Astrocyte of the hippocampus (primary cell): ENCODE measurements at regions not wholly inside any gene's neighbourhood (a gene's known extent, or its start where the extent isn't known, plus 50 kb on each side); places are given as distances from the start of the nearest gene placed in this dataset.
"Not testable (repeated sequence)": the region's sequence is repeated elsewhere in the genome, so short reads cannot be mapped to it uniquely, and the experiment has no call there.

Experiments
- DNase-seq: peaks from one replicate; pipeline ENCODE4 v3.0.0; 2011; ENCODE audit warnings: low read depth, low spot score

- DNase-seq: no peak
Measured at GRCh38 chr11:42727879-42728278, 583.9 kb upstream of the API5 start.

GRCh38 chr11:42762348-42762747 is 549.4 kb upstream of the API5 start:
- DNase-seq: no peak

GRCh38 chr11:42764936-42765335 is 546.9 kb upstream of the API5 start:
- DNase-seq: no peak

GRCh38 chr11:42768576-42768975 is 543.2 kb upstream of the API5 start:
- no peak for DNase-seq

GRCh38 chr11:42770444-42771065 is 541.2 kb upstream of the API5 start:
- DNase-seq: peak; percentile 68

GRCh38 chr11:42772886-42773285 is 538.9 kb upstream of the API5 start:
- DNase-seq: no peak

- DNase-seq: no peak
Measured at GRCh38 chr11:42773729-42774128, 538.1 kb upstream of the API5 start.

GRCh38 chr11:42774567-42774966 is 537.2 kb upstream of the API5 start:
- DNase-seq: no peak

GRCh38 chr11:42777776-42778175 is 534.0 kb upstream of the API5 start:
- no peak for DNase-seq

- no peak for DNase-seq
Measured at GRCh38 chr11:42778193-42778592, 533.6 kb upstream of the API5 start.

- no peak for DNase-seq
Measured at GRCh38 chr11:42779555-42779954, 532.2 kb upstream of the API5 start.

- no peak for DNase-seq
Measured at GRCh38 chr11:42786981-42787380, 524.8 kb upstream of the API5 start.

- not testable (repeated sequence) for DNase-seq
Measured at GRCh38 chr11:42795483-42795882, 516.3 kb upstream of the API5 start.

- DNase-seq: no peak
Measured at GRCh38 chr11:42800041-42800440, 511.8 kb upstream of the API5 start.

- DNase-seq: peak; percentile 5
Measured at GRCh38 chr11:42802201-42802899, 509.4 kb upstream of the API5 start.

- DNase-seq: no peak
Measured at GRCh38 chr11:42806191-42806590, 505.6 kb upstream of the API5 start.

GRCh38 chr11:42812361-42812760 is 499.4 kb upstream of the API5 start:
- no peak for DNase-seq

GRCh38 chr11:42812960-42813359 is 498.8 kb upstream of the API5 start:
- no peak for DNase-seq

- no peak for DNase-seq
Measured at GRCh38 chr11:42816471-42816870, 495.3 kb upstream of the API5 start.

- DNase-seq: no peak
Measured at GRCh38 chr11:42819126-42819525, 492.7 kb upstream of the API5 start.

GRCh38 chr11:42822188-42822587 is 489.6 kb upstream of the API5 start:
- DNase-seq: not testable (repeated sequence)

- no peak for DNase-seq
Measured at GRCh38 chr11:42823546-42823945, 488.2 kb upstream of the API5 start.

GRCh38 chr11:42824067-42824466 is 487.7 kb upstream of the API5 start:
- no peak for DNase-seq

- no peak for DNase-seq
Measured at GRCh38 chr11:42825598-42825997, 486.2 kb upstream of the API5 start.
